ENCODE measurements at regions not wholly inside any gene's neighbourhood (a gene's known extent, or its start where the extent isn't known, plus 50 kb on each side); places are given as distances from the start of the nearest gene placed in this dataset.

- no peaks in the 10 kb centered on the region for H3K9me3 ChIP-seq (ENCODE audit: insufficient read depth, low read depth)
- intact Hi-C loops (cut with micrococcal nuclease; ENCODE audit: unreplicated experiment), result no loop called here
Measured at GRCh38 chr2:146989741-146990140, 855.1 kb upstream of the ACVR2A start.

GRCh38 chr2:146987996-146988395 lies 856.8 kb upstream of the ACVR2A start:
- H3K27me3 ChIP-seq (ENCODE audit: insufficient read depth, low read depth), result no peaks in the 10 kb centered on the region
- H4K20me1 ChIP-seq (ENCODE audit: insufficient read depth), result no peaks in the 10 kb centered on the region
- no peaks in the 10 kb centered on the region for H3F3A ChIP-seq (ENCODE audit: insufficient read depth, low read depth)
- H3K36me3 ChIP-seq (ENCODE audit: low read depth), result no peaks in the 10 kb centered on the region
- no peak overlapping the region for H2AFZ ChIP-seq
- no peaks in the 10 kb centered on the region for H3K9me3 ChIP-seq (ENCODE audit: insufficient read depth, low read depth)
- no peak overlapping the region for H3K4me3 ChIP-seq
- intact Hi-C loops (cut with micrococcal nuclease; ENCODE audit: unreplicated experiment), result no loop called here
- ChIA-PET POLR2A (ENCODE audit: unreplicated experiment) (no interaction called here), CTCF (no interaction called here)
- no peaks in the 10 kb centered on the region for H3K9me2 ChIP-seq (ENCODE audit: insufficient read depth)
- no peaks in the 10 kb centered on the region for H3K79me2 ChIP-seq (ENCODE audit: low read depth)
- no TSS peak for BruUV-seq (replicated peaks)
- TF ChIP-seq CTCF (conservative IDR thresholded peaks at IDR 0.05), result no peak
- TF ChIP-seq EZH2 (IDR thresholded peaks at IDR 0.05; ENCODE audit: low read depth), result no peak
- 0 out of 2 replicates have a peak, but pooled peaks cover 6% of the 10 kb centered on the region for H3K4me1 ChIP-seq (replicated peaks; ENCODE audit: insufficient read depth)
- no peak overlapping the region for H3K4me2 ChIP-seq
- no peak for DNase-seq
- H3K27ac ChIP-seq, result no peak overlapping the region

More at GRCh38 chr2:146989741-146990140, 855.1 kb upstream of the ACVR2A start:
- TF ChIP-seq CTCF (conservative IDR thresholded peaks at IDR 0.05), result no peak
- no peak for TF ChIP-seq EZH2 (IDR thresholded peaks at IDR 0.05; ENCODE audit: low read depth)
- Histone ChIP-seq H3K79me2 (ENCODE audit: low read depth) (no peaks in the 10 kb centered on the region), H3K4me3 (no peak overlapping the region), H3K27me3 (ENCODE audit: insufficient read depth, low read depth) (no peaks in the 10 kb centered on the region), H3K27ac (no peak overlapping the region), H3K36me3 (ENCODE audit: low read depth) (no peaks in the 10 kb centered on the region), H4K20me1 (ENCODE audit: insufficient read depth) (no peaks in the 10 kb centered on the region), H3K4me1 (replicated peaks; ENCODE audit: insufficient read depth) (0 out of 2 replicates have a peak, but pooled peaks cover 6% of the 10 kb centered on the region), H2AFZ (no peak overlapping the region), H3K9me2 (ENCODE audit: insufficient read depth) (no peaks in the 10 kb centered on the region), H3K4me2 (no peak overlapping the region), H3F3A (ENCODE audit: insufficient read depth, low read depth) (no peaks in the 10 kb centered on the region)
- ChIA-PET POLR2A (ENCODE audit: unreplicated experiment) (no interaction called here), CTCF (no interaction called here)
- no TSS peak for BruUV-seq (replicated peaks)
- no peak for DNase-seq

GRCh38 chr2:146986161-146986560 lies 858.7 kb upstream of the ACVR2A start:
- Histone ChIP-seq H4K20me1 (ENCODE audit: insufficient read depth) (no peaks in the 10 kb centered on the region), H3K79me2 (ENCODE audit: low read depth) (no peaks in the 10 kb centered on the region), H3K4me1 (replicated peaks; ENCODE audit: insufficient read depth) (no peaks in the 10 kb centered on the region), H3K9me2 (ENCODE audit: insufficient read depth) (no peaks in the 10 kb centered on the region), H3K27ac (no peak overlapping the region), H3K27me3 (ENCODE audit: insufficient read depth, low read depth) (no peaks in the 10 kb centered on the region), H3K4me3 (no peak overlapping the region), H3K4me2 (no peak overlapping the region), H3K36me3 (ENCODE audit: low read depth) (no peaks in the 10 kb centered on the region), H2AFZ (no peak overlapping the region), H3F3A (ENCODE audit: insufficient read depth, low read depth) (no peaks in the 10 kb centered on the region), H3K9me3 (ENCODE audit: insufficient read depth, low read depth) (no peaks in the 10 kb centered on the region)
- no TSS peak for BruUV-seq (replicated peaks)
- TF ChIP-seq CTCF (conservative IDR thresholded peaks at IDR 0.05), result no peak
- no peak for TF ChIP-seq EZH2 (IDR thresholded peaks at IDR 0.05; ENCODE audit: low read depth)
- no peak for DNase-seq
- intact Hi-C loops (cut with micrococcal nuclease; ENCODE audit: unreplicated experiment), result no loop called here
- ChIA-PET CTCF (no interaction called here), POLR2A (ENCODE audit: unreplicated experiment) (no interaction called here)
